MCF 10A (cell line): ENCODE measurements at regions not wholly inside any gene's neighbourhood (a gene's known extent, or its start where the extent isn't known, plus 50 kb on each side); places are given as distances from the start of the nearest gene placed in this dataset.

Experiments used
- BruUV-seq: library from RNA; stranded (reverse); fragments of 400-500 nt; replicated peaks from 2 replicates; lab custom pipeline; 2021; lab: Mats Ljungman, UMichigan
- CTCF ChIA-PET: fragments of 300-600 bp; sonication (Branson Sonifier 250); formaldehyde crosslinking; extraction: SDS; loops from one replicate; lab custom pipeline; 2021; ENCODE audit warnings: antibody characterized with exemption, inconsistent platforms; lab: Yijun Ruan, JAX
- POLR2A ChIA-PET: fragments of 300-600, 350-650 bp; sonication (Branson Sonifier 250); formaldehyde crosslinking; extraction: SDS; loops from one replicate; lab custom pipeline; 2020; ENCODE audit warnings: antibody characterized with exemption, inconsistent platforms; lab: Yijun Ruan, JAX
- DNase-seq: peaks from one replicate; pipeline ENCODE4 v3.0.0-alpha.2; 2018; ENCODE audit not compliant: unreplicated experiment
- H3K27ac Mint-ChIP-seq: one replicate; pipeline ENCODE4 v1.8.0; 2022; ENCODE audit warnings: mild to moderate bottlenecking, low read depth, mixed read lengths; ENCODE audit not compliant: unreplicated experiment
- H3K27me3 Mint-ChIP-seq: one replicate; pipeline ENCODE4 v1.8.0; 2022; ENCODE audit warnings: mixed read lengths; ENCODE audit not compliant: insufficient read depth, unreplicated experiment
- H3K36me3 Mint-ChIP-seq: one replicate; pipeline ENCODE4 v1.8.0; 2022; ENCODE audit warnings: mild to moderate bottlenecking, moderate library complexity, mixed read lengths; ENCODE audit not compliant: insufficient read depth, unreplicated experiment
- H3K4me1 Mint-ChIP-seq: one replicate; pipeline ENCODE4 v1.8.0; 2022; ENCODE audit warnings: mixed read lengths; ENCODE audit not compliant: insufficient read depth, unreplicated experiment
- H3K4me3 Mint-ChIP-seq: one replicate; pipeline ENCODE4 v1.8.0; 2022; ENCODE audit warnings: mild to moderate bottlenecking, moderate library complexity, mixed read lengths; ENCODE audit not compliant: unreplicated experiment
- H3K9me3 Mint-ChIP-seq: one replicate; pipeline ENCODE4 v1.8.0; 2022; ENCODE audit warnings: mixed read lengths; ENCODE audit not compliant: unreplicated experiment
- intact Hi-C: fragments of 100-400 bp; cut with micrococcal nuclease; formaldehyde crosslinking; loops from 2 replicates; pipeline ENCODE4 v1.14.1; 2022
- TF ChIP-seq, protein P1 (sequence below): fragments of 200-600 bp; IDR thresholded peaks from one replicate; pipeline ENCODE4 v1.8.0; 2022; ENCODE audit warnings: antibody characterized with exemption, mild to moderate bottlenecking; ENCODE audit not compliant: unreplicated experiment

DNA sequence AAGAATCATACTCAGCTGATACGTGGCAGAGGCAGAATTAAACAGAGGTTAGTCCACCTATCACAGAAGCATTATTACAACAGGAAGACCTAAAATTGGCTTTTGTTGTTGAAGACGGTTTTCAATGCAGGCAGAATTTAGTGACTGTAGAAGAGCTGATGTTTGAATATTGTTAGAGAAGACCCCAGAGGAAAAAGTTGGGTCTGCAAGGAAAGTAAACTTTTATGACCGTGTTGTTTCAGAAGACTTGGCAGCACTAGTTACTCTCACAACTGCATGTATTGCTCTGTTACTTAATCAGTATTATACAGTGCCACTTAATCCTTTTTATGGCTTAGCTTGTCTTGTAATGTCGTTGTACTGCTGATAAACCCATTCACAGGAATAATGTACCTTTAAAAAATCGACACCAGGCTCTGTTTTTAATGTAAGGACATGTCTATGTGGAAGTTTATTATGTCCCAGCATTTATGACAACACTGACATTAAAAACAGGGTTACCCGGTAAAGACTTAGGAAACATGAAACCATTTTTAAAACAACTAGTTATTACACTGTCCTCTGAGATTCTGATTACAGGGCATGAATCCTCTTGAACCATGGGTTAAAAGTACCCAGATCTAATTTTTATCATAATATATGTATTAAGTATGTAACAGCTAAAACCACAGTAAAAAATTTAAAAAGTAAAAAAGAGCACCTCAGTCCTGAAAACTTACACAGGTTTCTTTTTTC, 235.4 kb downstream of the TTLL7 start:
- no peaks in the 10 kb centered on the region for H3K9me3 Mint-ChIP-seq
- intact Hi-C loops = no loop called here
- no peaks in the 10 kb centered on the region for H3K4me1 Mint-ChIP-seq
- POLR2A ChIA-PET = interaction anchor here (0.9 kb wide), 1 partner anchor 29 kb away, joined by 3 read pairs; no protein-coding TSS in a partner anchor
- H3K27me3 Mint-ChIP-seq = no peaks in the 10 kb centered on the region
- CTCF ChIA-PET = no interaction called here
- DNase-seq = no peak
- no peak overlapping the region for H3K4me3 Mint-ChIP-seq
- H3K27ac Mint-ChIP-seq = no peak overlapping the region
- BruUV-seq = no TSS peak
- no peaks in the 10 kb centered on the region for H3K36me3 Mint-ChIP-seq
- TF ChIP-seq, protein P1, sequence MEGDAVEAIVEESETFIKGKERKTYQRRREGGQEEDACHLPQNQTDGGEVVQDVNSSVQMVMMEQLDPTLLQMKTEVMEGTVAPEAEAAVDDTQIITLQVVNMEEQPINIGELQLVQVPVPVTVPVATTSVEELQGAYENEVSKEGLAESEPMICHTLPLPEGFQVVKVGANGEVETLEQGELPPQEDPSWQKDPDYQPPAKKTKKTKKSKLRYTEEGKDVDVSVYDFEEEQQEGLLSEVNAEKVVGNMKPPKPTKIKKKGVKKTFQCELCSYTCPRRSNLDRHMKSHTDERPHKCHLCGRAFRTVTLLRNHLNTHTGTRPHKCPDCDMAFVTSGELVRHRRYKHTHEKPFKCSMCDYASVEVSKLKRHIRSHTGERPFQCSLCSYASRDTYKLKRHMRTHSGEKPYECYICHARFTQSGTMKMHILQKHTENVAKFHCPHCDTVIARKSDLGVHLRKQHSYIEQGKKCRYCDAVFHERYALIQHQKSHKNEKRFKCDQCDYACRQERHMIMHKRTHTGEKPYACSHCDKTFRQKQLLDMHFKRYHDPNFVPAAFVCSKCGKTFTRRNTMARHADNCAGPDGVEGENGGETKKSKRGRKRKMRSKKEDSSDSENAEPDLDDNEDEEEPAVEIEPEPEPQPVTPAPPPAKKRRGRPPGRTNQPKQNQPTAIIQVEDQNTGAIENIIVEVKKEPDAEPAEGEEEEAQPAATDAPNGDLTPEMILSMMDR = no peak

- no peaks in the 10 kb centered on the region for H3K9me3 Mint-ChIP-seq
- CTCF ChIA-PET = no interaction called here
- H3K4me3 Mint-ChIP-seq = no peak overlapping the region
- H3K27ac Mint-ChIP-seq = no peak overlapping the region
- TF ChIP-seq, protein P1 = no peak
- no TSS peak for BruUV-seq
- no peaks in the 10 kb centered on the region for H3K4me1 Mint-ChIP-seq
- no peaks in the 10 kb centered on the region for H3K27me3 Mint-ChIP-seq
- intact Hi-C loops = no loop called here
- DNase-seq = no peak
- POLR2A ChIA-PET = interaction anchor here (0.7 kb wide), 1 partner anchor 10 kb away, joined by 3 read pairs; no protein-coding TSS in a partner anchor
- H3K36me3 Mint-ChIP-seq = no peaks in the 10 kb centered on the region
Observed at GRCh38 chr1:83762416-83762815, 236.5 kb downstream of the TTLL7 start.

- CTCF ChIA-PET = no interaction called here
- Mint-ChIP-seq H3K27me3 (no peaks in the 10 kb centered on the region), H3K27ac (no peak overlapping the region), H3K4me3 (no peak overlapping the region), H3K36me3 (no peaks in the 10 kb centered on the region), H3K9me3 (no peaks in the 10 kb centered on the region), H3K4me1 (no peaks in the 10 kb centered on the region)
- TF ChIP-seq, protein P1 = no peak
- POLR2A ChIA-PET = no interaction called here
- intact Hi-C loops = no loop called here
- DNase-seq = no peak
- BruUV-seq = no TSS peak
Observed at GRCh38 chr1:83762039-83762365, 236.9 kb downstream of the TTLL7 start.

GRCh38 chr1:83761167-83762038, 237.5 kb downstream of the TTLL7 start:
- no peaks in the 10 kb centered on the region for H3K4me1 Mint-ChIP-seq
- intact Hi-C loops = no loop called here
- no TSS peak for BruUV-seq
- TF ChIP-seq, protein P1 = no peak
- no peaks in the 10 kb centered on the region for H3K27me3 Mint-ChIP-seq
- no peak overlapping the region for H3K27ac Mint-ChIP-seq
- no peaks in the 10 kb centered on the region for H3K9me3 Mint-ChIP-seq
- no peak overlapping the region for H3K4me3 Mint-ChIP-seq
- ChIA-PET POLR2A (interaction anchor here (0.6 to 1.3 kb wide), 3 partner anchors 8 to 20 kb away, joined by 3 read pairs; no protein-coding TSS in a partner anchor), CTCF (interaction anchor here (0.7 kb wide), 1 partner anchor 35 kb away, joined by 3 read pairs; no protein-coding TSS in a partner anchor)
- H3K36me3 Mint-ChIP-seq = no peaks in the 10 kb centered on the region
- DNase-seq = no peak
